ENCODE measurements at regions not wholly inside any gene's neighbourhood (a gene's known extent, or its start where the extent isn't known, plus 50 kb on each side); places are given as distances from the start of the nearest gene placed in this dataset.

- TF ChIP-seq ZBTB37 (CRISPR knock-in tag; IDR thresholded peaks at IDR 0.05) (no peak), ZNF816 (CRISPR knock-in tag; IDR thresholded peaks at IDR 0.05; ENCODE audit: borderline replicate concordance) (no peak), MATR3 (CRISPR knock-in tag; IDR thresholded peaks at IDR 0.05) (no peak), KLF9 (CRISPR knock-in tag; IDR thresholded peaks at IDR 0.05; ENCODE audit: low read depth) (no peak), SMARCC2 (IDR thresholded peaks at IDR 0.05) (no peak), ZNF264 (CRISPR knock-in tag; IDR thresholded peaks at IDR 0.05) (no peak), CREBL2 (CRISPR knock-in tag; IDR thresholded peaks at IDR 0.05; ENCODE audit: borderline replicate concordance) (no peak), ZNF513 (CRISPR knock-in tag; conservative IDR thresholded peaks at IDR 0.05) (no peak), HNRNPUL1 (IDR thresholded peaks at IDR 0.05; ENCODE audit: low read depth, low read length) (no peak), XRCC5 (optimal IDR thresholded peaks at IDR 0.05; ENCODE audit: low read length) (no peak)
Observed at GRCh38 chr14:34212172-34212929, 249.7 kb downstream of the SPTSSA start (continued).

GRCh38 chr14:34211732-34212131 lies 250.3 kb downstream of the SPTSSA start:
- Histone ChIP-seq H3K79me2 (ENCODE audit: insufficient read depth, low read length) (no peaks in the 10 kb centered on the region), H3K27me3 (ENCODE audit: control insufficient read depth in 1 of 2, insufficient read depth in 2 of 2, low read length in 2 of 2) (peaks cover 0 to 4% of the 10 kb centered on the region in 2 experiments; a peak in 1 of 5 replicates), H3K27ac (ENCODE audit: extremely low read length, insufficient read depth, low read length) (no peak overlapping the region), H2AFZ (ENCODE audit: low read length) (no peak overlapping the region), H3K36me3 (replicated peaks in 1 of 2; ENCODE audit: control insufficient read depth in 1 of 2, insufficient read depth in 2 of 2, low read length in 2 of 2) (no peaks in the 10 kb centered on the region), H4K20me1 (ENCODE audit: insufficient read depth, low read length) (no peaks in the 10 kb centered on the region), H3K4me3 (replicated peaks in 1 of 3; ENCODE audit: insufficient read depth in 1 of 3, low read depth in 2 of 3, low read length in 3 of 3) (no peak overlapping the region), H3K4me1 (ENCODE audit: insufficient read depth, low read length) (no peaks in the 10 kb centered on the region), H3K9ac (ENCODE audit: insufficient read depth, low read depth, low read length) (no peak overlapping the region), H3K4me2 (ENCODE audit: low read depth, low read length) (no peak overlapping the region), H3K9me3 (ENCODE audit: low read length) (no peaks in the 10 kb centered on the region)
- DNase-seq (ENCODE audit: low spot score): no peak
- WGBS (ENCODE audit: low lambda C conversion rate): 3% methylated on average over 3 of the region's 3 CpGs
- in situ Hi-C loops (cut with HindIII; ENCODE audit: extremely low pct_ligation_motif_present, low pct_unique_long_range_greater_than_20kb) (no loop called here), intact Hi-C loops (cut with micrococcal nuclease; ENCODE audit: unreplicated experiment) (no loop called here)
- no peak for FAIRE-seq
- ChIA-PET POLR2A (no interaction called here), CTCF (ENCODE audit: low intra/inter-chr PET ratio, low total read pairs) (no interaction called here)
- ATAC-seq: peak; percentile 37
- BruUV-seq (replicated peaks): no TSS peak
- no peak for TF ChIP-seq MLLT10 (CRISPR knock-in tag; IDR thresholded peaks at IDR 0.05)
- no peak for TF ChIP-seq ZNF891 (CRISPR knock-in tag; IDR thresholded peaks at IDR 0.05)
- no peak for TF ChIP-seq ZNF230 (CRISPR knock-in tag; IDR thresholded peaks at IDR 0.05)
- no peak for TF ChIP-seq TCF7L2 (IDR thresholded peaks at IDR 0.05; ENCODE audit: low read depth, low read length)
- no peak for TF ChIP-seq ZBTB44 (CRISPR knock-in tag; IDR thresholded peaks at IDR 0.05)
- no peak for TF ChIP-seq ZNF143 (CRISPR knock-in tag; IDR thresholded peaks at IDR 0.05)
- no peak for TF ChIP-seq ETV6 (CRISPR knock-in tag; conservative IDR thresholded peaks at IDR 0.05)
- no peak for TF ChIP-seq ZFP36L2 (CRISPR knock-in tag; IDR thresholded peaks at IDR 0.05)
- TF ChIP-seq CREM (IDR thresholded peaks at IDR 0.05): no peak
- TF ChIP-seq CREM (CRISPR knock-in tag; IDR thresholded peaks at IDR 0.05): no peak
- TF ChIP-seq SYNCRIP (IDR thresholded peaks at IDR 0.05; ENCODE audit: insufficient read depth, low read depth, low read length): no peak

All from HepG2 (cell line).